Parathyroid adenoma (tissue), 2 donors: ENCODE measurements at regions not wholly inside any gene's neighbourhood (a gene's known extent, or its start where the extent isn't known, plus 50 kb on each side); places are given as distances from the start of the nearest gene placed in this dataset.

Source experiments
- H2AFZ ChIP-seq: fragments of 300-600 bp; sonication (generic); one replicate; pipeline ENCODE4 v1.7.0; 2017; ENCODE audit warnings: antibody characterized with exemption, mild to moderate bottlenecking
- H3K27ac ChIP-seq: fragments of 300-600 bp; sonication (generic); one replicate; pipeline ENCODE4 v1.7.0; 2017
- H3K27me3 ChIP-seq: fragments of 300-600 bp; sonication (generic); one replicate; pipeline ENCODE4 v1.7.0; 2017; ENCODE audit warnings: low read length; ENCODE audit not compliant: control insufficient read depth, insufficient read depth
- H3K36me3 ChIP-seq: fragments of 300-600 bp; sonication (generic); one replicate; pipeline ENCODE4 v1.7.0; 2017; ENCODE audit warnings: low read length; ENCODE audit not compliant: control insufficient read depth, insufficient read depth
- H3K4me1 ChIP-seq: fragments of 300-600 bp; sonication (generic); one replicate; pipeline ENCODE4 v1.7.0; 2017; ENCODE audit warnings: control low read depth
- H3K4me2 ChIP-seq: fragments of 300-600 bp; sonication (generic); one replicate; pipeline ENCODE4 v1.7.0; 2017; ENCODE audit warnings: low read length
- H3K4me3 ChIP-seq: fragments of 300-600 bp; sonication (generic); one replicate; pipeline ENCODE4 v1.7.0; 2017; ENCODE audit warnings: low read depth, low read length
- H3K79me2 ChIP-seq: fragments of 300-600 bp; sonication (generic); one replicate; pipeline ENCODE4 v1.7.0; 2017; ENCODE audit warnings: control low read depth
- H3K9ac ChIP-seq: fragments of 300-600 bp; sonication (generic); one replicate; pipeline ENCODE4 v1.7.0; 2017; ENCODE audit warnings: mild to moderate bottlenecking
- H3K9me3 ChIP-seq: fragments of 300-600 bp; sonication (generic); one replicate; pipeline ENCODE4 v1.7.0; 2017; ENCODE audit warnings: low read length; ENCODE audit not compliant: control insufficient read depth
- TF ChIP-seq, protein P1 (sequence below): fragments of 300-600 bp; sonication (generic); IDR thresholded peaks from one replicate; pipeline ENCODE4 v1.7.0; 2017; ENCODE audit warnings: antibody characterized with exemption, mild to moderate bottlenecking
- donor health status: primary hyperparathyroidism.

DNA sequence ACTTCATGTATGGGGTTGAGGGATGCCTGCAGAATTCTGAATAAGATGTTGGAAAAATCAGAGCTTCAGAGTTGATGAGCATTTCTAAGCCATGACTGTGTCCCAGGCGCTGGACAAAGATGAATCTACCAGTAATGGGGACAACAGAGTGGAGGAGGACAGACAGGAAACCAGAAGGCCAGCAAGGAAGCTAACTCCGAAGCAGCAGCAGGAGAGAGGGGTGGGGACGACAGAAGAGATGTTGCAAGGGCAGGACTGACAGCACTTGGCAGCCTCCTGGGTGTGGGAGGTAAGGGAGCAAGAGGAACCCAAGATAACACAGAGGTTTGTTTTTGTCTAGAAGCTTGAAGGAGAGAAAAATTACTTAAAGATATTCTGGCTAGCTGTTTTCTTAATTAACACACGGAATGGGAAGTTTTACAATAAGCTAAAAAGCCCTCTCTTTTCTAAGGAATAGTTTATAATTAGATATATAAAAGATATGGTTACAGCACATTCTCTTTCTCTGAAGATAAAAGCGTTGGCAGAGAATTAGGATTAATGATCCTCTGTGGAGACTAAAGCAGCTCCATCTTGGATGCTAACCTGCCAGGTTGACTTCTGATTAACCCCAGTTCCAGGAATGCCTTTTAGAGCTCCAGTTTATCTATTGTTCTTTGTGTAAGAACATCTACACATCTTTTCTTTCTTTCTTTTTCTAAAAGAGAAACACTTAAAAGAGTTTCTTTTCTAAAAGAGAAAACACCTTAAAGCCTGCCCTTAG is 92.7 kb downstream of the TENT5C start:
- no peaks in the 10 kb centered on the region for H3K4me1 ChIP-seq
- H3K36me3 ChIP-seq: no peaks in the 10 kb centered on the region
- TF ChIP-seq, protein P1, sequence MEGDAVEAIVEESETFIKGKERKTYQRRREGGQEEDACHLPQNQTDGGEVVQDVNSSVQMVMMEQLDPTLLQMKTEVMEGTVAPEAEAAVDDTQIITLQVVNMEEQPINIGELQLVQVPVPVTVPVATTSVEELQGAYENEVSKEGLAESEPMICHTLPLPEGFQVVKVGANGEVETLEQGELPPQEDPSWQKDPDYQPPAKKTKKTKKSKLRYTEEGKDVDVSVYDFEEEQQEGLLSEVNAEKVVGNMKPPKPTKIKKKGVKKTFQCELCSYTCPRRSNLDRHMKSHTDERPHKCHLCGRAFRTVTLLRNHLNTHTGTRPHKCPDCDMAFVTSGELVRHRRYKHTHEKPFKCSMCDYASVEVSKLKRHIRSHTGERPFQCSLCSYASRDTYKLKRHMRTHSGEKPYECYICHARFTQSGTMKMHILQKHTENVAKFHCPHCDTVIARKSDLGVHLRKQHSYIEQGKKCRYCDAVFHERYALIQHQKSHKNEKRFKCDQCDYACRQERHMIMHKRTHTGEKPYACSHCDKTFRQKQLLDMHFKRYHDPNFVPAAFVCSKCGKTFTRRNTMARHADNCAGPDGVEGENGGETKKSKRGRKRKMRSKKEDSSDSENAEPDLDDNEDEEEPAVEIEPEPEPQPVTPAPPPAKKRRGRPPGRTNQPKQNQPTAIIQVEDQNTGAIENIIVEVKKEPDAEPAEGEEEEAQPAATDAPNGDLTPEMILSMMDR: no peak
- H3K9me3 ChIP-seq: no peaks in the 10 kb centered on the region
- H2AFZ ChIP-seq: no peak overlapping the region
- H3K79me2 ChIP-seq: no peaks in the 10 kb centered on the region
- no peak overlapping the region for H3K9ac ChIP-seq
- H3K4me2 ChIP-seq: no peak overlapping the region
- H3K4me3 ChIP-seq: no peak overlapping the region
- no peaks in the 10 kb centered on the region for H3K27me3 ChIP-seq
- H3K27ac ChIP-seq: no peak overlapping the region

DNA sequence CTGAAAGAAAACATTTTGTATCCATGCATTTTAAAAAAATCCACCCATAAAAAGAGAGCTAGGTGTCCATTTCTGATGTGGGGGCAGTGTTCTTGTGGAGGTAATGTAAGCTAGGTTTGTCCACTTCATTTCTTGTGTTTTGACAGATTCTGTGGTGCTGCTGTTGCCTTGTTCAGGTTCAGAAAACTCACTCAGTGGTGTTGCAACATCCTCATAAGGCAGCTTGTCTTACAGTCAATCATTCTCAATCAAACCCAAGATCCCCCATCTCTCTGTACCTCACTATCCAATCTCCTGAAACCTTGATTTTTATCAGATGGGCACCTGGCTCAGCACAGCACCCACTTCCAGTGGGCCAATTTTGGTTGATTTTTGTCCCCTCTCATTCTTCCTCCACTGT is 94.1 kb downstream of the TENT5C start:
- no peaks in the 10 kb centered on the region for H3K9me3 ChIP-seq
- H3K4me1 ChIP-seq: no peaks in the 10 kb centered on the region
- H3K4me2 ChIP-seq: no peak overlapping the region
- H2AFZ ChIP-seq: no peak overlapping the region
- H3K27ac ChIP-seq: no peak overlapping the region
- H3K27me3 ChIP-seq: no peaks in the 10 kb centered on the region
- TF ChIP-seq, protein P1: no peak
- no peak overlapping the region for H3K4me3 ChIP-seq
- H3K36me3 ChIP-seq: no peaks in the 10 kb centered on the region
- no peak overlapping the region for H3K9ac ChIP-seq
- no peaks in the 10 kb centered on the region for H3K79me2 ChIP-seq

DNA sequence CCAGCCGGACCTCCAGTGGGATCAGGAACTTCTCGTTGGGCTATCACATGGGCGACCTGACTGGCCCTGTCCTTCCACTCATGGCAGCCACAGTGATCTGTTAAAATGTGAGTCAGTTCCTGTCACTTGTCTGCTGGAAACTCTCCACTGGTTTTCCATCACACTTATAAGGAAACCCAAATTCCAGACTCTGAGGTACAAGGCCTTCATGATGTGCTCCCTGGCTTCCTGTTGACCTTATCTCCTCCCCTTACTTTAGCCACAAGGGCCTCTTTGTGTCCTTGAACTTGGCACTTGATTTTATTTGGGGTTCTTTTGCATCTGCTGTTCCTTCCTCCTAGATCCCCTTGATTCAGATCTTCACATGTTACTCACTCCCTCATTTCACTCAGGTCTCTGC is 96.8 kb downstream of the TENT5C start:
- Histone ChIP-seq H3K4me2 (no peak overlapping the region), H2AFZ (no peak overlapping the region), H3K27ac (no peak overlapping the region), H3K36me3 (no peaks in the 10 kb centered on the region), H3K4me1 (no peaks in the 10 kb centered on the region), H3K9ac (no peak overlapping the region), H3K4me3 (no peak overlapping the region), H3K79me2 (no peaks in the 10 kb centered on the region), H3K9me3 (no peaks in the 10 kb centered on the region), H3K27me3 (no peaks in the 10 kb centered on the region)
- TF ChIP-seq, protein P1: no peak

DNA sequence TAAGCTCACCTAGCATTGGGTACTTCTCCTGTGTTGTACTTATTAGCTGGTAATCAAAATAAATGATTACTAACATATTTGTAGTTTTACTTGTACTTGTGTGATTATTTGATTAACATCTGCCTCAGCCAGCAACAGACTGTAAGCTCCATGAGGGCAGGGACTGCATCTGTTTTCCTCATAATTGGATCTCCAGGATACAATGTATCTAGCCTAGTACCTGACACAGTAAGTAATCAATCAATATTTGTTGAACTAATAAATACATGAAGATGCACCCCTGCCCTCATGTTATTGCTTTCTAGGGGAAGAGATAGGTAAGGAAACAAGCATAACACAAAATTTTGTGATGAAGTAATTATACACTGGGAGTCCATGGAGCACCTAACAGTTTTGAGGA is 101.5 kb downstream of the TENT5C start:
- Histone ChIP-seq H3K4me1 (no peaks in the 10 kb centered on the region), H3K9ac (no peak overlapping the region), H3K4me2 (no peak overlapping the region), H3K9me3 (no peaks in the 10 kb centered on the region), H3K79me2 (no peaks in the 10 kb centered on the region), H3K27me3 (no peaks in the 10 kb centered on the region), H3K4me3 (no peak overlapping the region), H3K27ac (no peak overlapping the region), H2AFZ (no peak overlapping the region), H3K36me3 (no peaks in the 10 kb centered on the region)
- TF ChIP-seq, protein P1: no peak
